Mucosa of rectum (tissue), 2 donors: ENCODE measurements at regions not wholly inside any gene's neighbourhood (a gene's known extent, or its start where the extent isn't known, plus 50 kb on each side); places are given as distances from the start of the nearest gene placed in this dataset.
"Not testable (repeated sequence)": the region's sequence is repeated elsewhere in the genome, so short reads cannot be mapped to it uniquely, and the experiment has no call there.

Experiments
- H3K27ac ChIP-seq, 2 donors: one replicate each; pipeline ENCODE4 v1.7.0; 2013; ENCODE audit warnings: inconsistent platforms in 2 of 2, low read depth in 2 of 2, low read length in 2 of 2
- H3K27me3 ChIP-seq, 2 donors: one replicate each; pipeline ENCODE4 v1.7.0; 2013; ENCODE audit warnings: low read length in 2 of 2; ENCODE audit not compliant: control insufficient read depth in 2 of 2, insufficient read depth in 2 of 2
- H3K36me3 ChIP-seq, 2 donors: one replicate each; pipeline ENCODE4 v1.7.0; 2013; ENCODE audit warnings: low read length in 2 of 2; ENCODE audit not compliant: control insufficient read depth in 2 of 2, insufficient read depth in 2 of 2
- H3K4me1 ChIP-seq, 2 donors: one replicate each; pipeline ENCODE4 v1.7.0; 2013; ENCODE audit warnings: low read length in 2 of 2, mild to moderate bottlenecking in 1 of 2; ENCODE audit not compliant: control insufficient read depth in 2 of 2, insufficient read depth in 2 of 2
- H3K4me3 ChIP-seq, 2 donors: one replicate each; pipeline ENCODE4 v1.7.0; 2013; ENCODE audit warnings: low read length in 2 of 2
- H3K9ac ChIP-seq, 2 donors: one replicate each; pipeline ENCODE4 v1.7.0; 2013; ENCODE audit warnings: low read length in 2 of 2, low read depth in 1 of 2, mild to moderate bottlenecking in 1 of 2
- H3K9me3 ChIP-seq, 2 donors: one replicate each; pipeline ENCODE4 v1.7.0; 2013; ENCODE audit warnings: low read length in 2 of 2; ENCODE audit not compliant: control insufficient read depth in 2 of 2
- donor health status: healthy.
- donor health status: Normal muscosa, but diverticular disease.

DNA sequence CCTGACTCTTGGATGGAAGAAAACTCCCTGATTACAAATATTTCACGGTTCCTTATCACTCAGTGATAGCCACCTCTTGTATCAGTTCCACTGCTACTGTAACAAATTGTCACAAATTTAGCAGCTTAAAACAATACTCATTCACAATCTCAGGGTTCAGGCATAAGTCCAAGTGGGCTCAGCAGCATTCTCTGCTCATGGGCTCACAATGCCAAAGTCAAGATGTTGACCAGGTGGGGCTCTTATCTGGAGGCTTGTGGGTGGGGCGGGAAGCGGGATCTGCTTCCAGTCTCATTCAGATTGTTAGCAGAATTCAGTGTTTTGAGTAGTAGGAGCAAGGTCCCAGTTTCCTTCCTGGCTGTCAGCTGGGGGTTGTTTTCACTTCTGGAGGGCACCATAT lies 137.3 kb upstream of the FAM78B start:
- Histone ChIP-seq H3K27me3 (no peaks in the 10 kb centered on the region), H3K4me3 (no peak overlapping the region), H3K9ac (no peak overlapping the region), H3K36me3 (no peaks in the 10 kb centered on the region), H3K4me1 (no peaks in the 10 kb centered on the region), H3K27ac (no peak overlapping the region), H3K9me3 (no peaks in the 10 kb centered on the region)

GRCh38 chr1:166305371-166305770 lies 138.6 kb upstream of the FAM78B start:
- Histone ChIP-seq H3K4me3 (no peak overlapping the region), H3K27ac (no peak overlapping the region), H3K4me1 (no peaks in the 10 kb centered on the region), H3K9ac (no peak overlapping the region), H3K36me3 (no peaks in the 10 kb centered on the region), H3K9me3 (no peaks in the 10 kb centered on the region), H3K27me3 (no peaks in the 10 kb centered on the region)

GRCh38 chr1:166307261-166308188 lies 140.7 kb upstream of the FAM78B start:
- Histone ChIP-seq H3K4me3 (no peak overlapping the region), H3K9me3 (no peaks in the 10 kb centered on the region), H3K27me3 (no peaks in the 10 kb centered on the region), H3K36me3 (no peaks in the 10 kb centered on the region), H3K9ac (no peak overlapping the region), H3K27ac (no peak overlapping the region), H3K4me1 (no peaks in the 10 kb centered on the region)

- H3K9ac ChIP-seq, H3K36me3 ChIP-seq, H3K27me3 ChIP-seq: not testable (repeated sequence)
These were observed 149.5 kb upstream of the FAM78B start for GRCh38 chr1:166316306-166316705.

DNA sequence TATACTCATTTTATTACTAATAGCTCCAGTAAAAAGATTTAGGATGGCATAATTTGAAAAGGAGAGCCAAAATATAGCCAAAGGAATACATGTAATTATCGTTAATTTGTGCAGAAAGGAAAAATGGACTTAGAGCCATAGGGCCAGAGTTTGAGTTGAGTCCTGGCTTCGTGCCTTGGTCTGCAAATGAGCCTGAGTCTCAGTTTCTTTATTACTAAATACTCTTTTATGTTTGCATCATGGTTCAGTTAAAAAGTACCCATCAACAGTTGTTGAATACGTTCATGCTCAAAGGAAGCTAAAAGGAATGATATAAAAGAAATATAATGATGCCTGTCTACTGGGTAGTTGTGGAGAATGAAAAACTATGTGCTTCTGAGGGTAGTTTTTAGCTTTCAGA lies 155.7 kb upstream of the FAM78B start:
- Histone ChIP-seq H3K27me3 (no peaks in the 10 kb centered on the region), H3K27ac (no peak overlapping the region), H3K4me3 (no peak overlapping the region), H3K9ac (no peak overlapping the region), H3K36me3 (no peaks in the 10 kb centered on the region), H3K9me3 (no peaks in the 10 kb centered on the region), H3K4me1 (no peaks in the 10 kb centered on the region)

More at GRCh38 chr1:166316306-166316705, 149.5 kb upstream of the FAM78B start:
- not testable (repeated sequence) for H3K9me3 ChIP-seq, H3K4me1 ChIP-seq, H3K4me3 ChIP-seq, H3K27ac ChIP-seq

DNA sequence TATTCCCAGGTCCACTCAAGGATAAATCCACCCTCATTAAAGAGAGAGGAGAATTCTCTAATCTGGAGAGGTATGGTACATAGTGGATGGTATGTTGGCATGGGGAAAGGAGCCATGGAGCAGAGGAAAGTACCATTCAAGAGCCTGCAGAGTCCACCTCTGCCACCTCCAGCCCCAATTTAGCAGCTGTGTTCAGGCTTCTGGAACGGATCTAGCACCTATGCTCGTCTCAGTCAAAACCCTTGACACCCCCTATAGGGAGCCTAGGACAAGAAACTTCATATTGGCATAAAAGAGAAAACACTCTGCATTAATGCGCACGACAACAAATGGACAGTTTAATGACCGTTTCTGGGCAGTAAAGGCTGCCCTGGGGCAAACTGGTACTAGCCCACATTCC lies 161.1 kb upstream of the FAM78B start:
- H3K4me3 ChIP-seq: no peak overlapping the region
- no peaks in the 10 kb centered on the region for H3K27me3 ChIP-seq
- H3K4me1 ChIP-seq: no peaks in the 10 kb centered on the region
- H3K27ac ChIP-seq: no peak overlapping the region
- H3K9ac ChIP-seq: no peak overlapping the region
- H3K36me3 ChIP-seq: no peaks in the 10 kb centered on the region
- H3K9me3 ChIP-seq: no peaks in the 10 kb centered on the region

DNA sequence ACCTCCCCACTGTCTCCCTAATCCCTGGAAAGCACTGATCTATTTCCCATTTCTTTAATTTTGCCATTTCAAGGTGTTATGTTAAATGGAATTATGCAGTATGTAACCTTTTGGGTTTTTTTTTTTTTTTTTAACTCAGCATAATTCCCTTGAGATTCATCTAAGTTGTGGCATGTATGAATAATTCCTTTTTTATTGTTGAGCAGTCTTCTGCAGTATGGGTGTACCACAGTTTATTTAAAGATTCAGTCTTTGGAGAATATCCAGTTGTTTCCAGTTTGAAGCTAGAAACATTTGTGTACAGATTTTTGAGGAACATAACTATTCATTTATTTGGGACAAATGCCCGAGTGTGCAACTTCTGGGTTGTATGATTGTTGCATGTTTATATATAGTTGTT lies 162.2 kb upstream of the FAM78B start:
- Histone ChIP-seq H3K9me3 (no peaks in the 10 kb centered on the region), H3K27me3 (no peaks in the 10 kb centered on the region), H3K36me3 (no peaks in the 10 kb centered on the region), H3K4me3 (no peak overlapping the region), H3K27ac (no peak overlapping the region), H3K9ac (no peak overlapping the region), H3K4me1 (no peaks in the 10 kb centered on the region)

DNA sequence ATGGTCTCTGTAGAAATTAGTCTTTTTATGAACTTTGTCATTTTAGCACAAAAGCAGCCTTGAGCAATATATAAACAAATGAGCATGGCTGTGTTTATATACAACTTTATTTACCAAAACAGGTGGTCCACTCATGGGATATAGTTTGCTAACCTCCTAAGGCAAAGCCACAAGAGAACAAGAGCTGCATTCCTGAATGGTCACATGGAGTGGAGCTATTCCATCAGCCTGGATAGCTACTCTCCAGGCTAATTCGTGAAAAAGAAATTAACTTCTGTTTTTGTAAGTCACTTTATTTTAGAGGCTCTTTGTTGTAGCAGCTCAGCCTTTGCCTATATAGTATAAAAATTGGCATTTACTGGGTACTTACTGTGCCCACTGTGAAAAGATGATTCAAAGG lies 163.3 kb upstream of the FAM78B start:
- Histone ChIP-seq H3K27me3 (no peaks in the 10 kb centered on the region), H3K9me3 (no peaks in the 10 kb centered on the region), H3K4me1 (no peaks in the 10 kb centered on the region), H3K9ac (no peak overlapping the region), H3K4me3 (no peak overlapping the region), H3K27ac (no peak overlapping the region), H3K36me3 (no peaks in the 10 kb centered on the region)

DNA sequence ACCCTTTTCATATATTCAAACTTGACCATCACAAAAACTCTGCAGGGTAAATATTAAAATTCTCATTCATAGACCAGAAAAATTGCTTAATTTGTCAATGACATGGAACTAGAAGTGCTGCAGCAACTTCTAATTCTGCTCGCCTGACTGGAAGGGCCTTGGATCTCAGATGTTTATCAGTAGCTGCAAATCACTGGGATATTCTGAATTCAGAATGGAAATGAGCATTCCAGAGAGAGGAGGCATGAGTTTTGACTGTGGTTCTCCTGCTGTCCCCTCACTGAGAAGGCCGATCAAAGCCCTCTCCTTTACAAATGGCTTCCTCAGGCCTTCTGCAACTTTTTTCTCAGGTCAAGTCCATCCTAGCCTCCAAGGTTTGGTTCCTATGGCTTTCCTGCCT lies 171.3 kb upstream of the FAM78B start:
- no peaks in the 10 kb centered on the region for H3K4me1 ChIP-seq
- no peaks in the 10 kb centered on the region for H3K27me3 ChIP-seq
- no peaks in the 10 kb centered on the region for H3K9me3 ChIP-seq
- H3K9ac ChIP-seq: no peak overlapping the region
- H3K36me3 ChIP-seq: no peaks in the 10 kb centered on the region
- no peak overlapping the region for H3K27ac ChIP-seq
- no peak overlapping the region for H3K4me3 ChIP-seq

GRCh38 chr1:166340709-166341108 lies 173.9 kb upstream of the FAM78B start:
- Histone ChIP-seq H3K9me3 (no peaks in the 10 kb centered on the region), H3K36me3 (no peaks in the 10 kb centered on the region), H3K4me1 (no peaks in the 10 kb centered on the region), H3K27me3 (no peaks in the 10 kb centered on the region), H3K4me3 (no peak overlapping the region), H3K9ac (no peak overlapping the region), H3K27ac (no peak overlapping the region)
